AG10803 (cell line): ENCODE measurements at regions not wholly inside any gene's neighbourhood (a gene's known extent, or its start where the extent isn't known, plus 50 kb on each side); places are given as distances from the start of the nearest gene placed in this dataset.

Source experiments
- DNase-seq: peaks from one replicate; pipeline ENCODE4 v3.0.0; 2010; ENCODE audit warnings: low read depth
- H3K4me3 ChIP-seq: 2 replicates; pipeline ENCODE4 v1.5.1; 2011; ENCODE audit warnings: mild to moderate bottlenecking, low read length, control low read depth
- TF ChIP-seq, protein P1 (sequence below): conservative IDR thresholded peaks from 2 replicates; pipeline ENCODE4 v1.5.1; 2011; ENCODE audit warnings: mild to moderate bottlenecking, low read length, control low read depth, inconsistent platforms

DNA sequence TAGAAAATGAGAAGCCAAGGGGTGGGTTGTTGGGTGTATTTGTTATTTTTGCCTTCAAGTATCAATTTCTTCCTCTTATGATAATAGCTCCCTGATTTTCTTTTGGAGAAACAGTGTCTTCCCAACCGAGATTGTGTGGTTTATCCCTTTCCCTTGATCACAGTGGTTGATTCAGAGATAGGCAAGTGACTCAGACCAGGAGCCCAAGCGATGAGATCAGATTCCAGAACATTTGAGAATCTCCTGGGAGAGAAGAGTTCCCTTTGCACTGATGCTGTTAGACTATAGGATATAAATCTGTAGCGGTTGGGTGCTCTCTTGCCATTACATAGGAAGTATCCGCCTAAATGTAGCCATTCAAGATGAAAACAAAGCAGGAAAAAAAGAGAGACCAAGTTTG is 90.1 kb upstream of the WDR26 start:
- DNase-seq, result peak; percentile 35
- TF ChIP-seq, protein P1, sequence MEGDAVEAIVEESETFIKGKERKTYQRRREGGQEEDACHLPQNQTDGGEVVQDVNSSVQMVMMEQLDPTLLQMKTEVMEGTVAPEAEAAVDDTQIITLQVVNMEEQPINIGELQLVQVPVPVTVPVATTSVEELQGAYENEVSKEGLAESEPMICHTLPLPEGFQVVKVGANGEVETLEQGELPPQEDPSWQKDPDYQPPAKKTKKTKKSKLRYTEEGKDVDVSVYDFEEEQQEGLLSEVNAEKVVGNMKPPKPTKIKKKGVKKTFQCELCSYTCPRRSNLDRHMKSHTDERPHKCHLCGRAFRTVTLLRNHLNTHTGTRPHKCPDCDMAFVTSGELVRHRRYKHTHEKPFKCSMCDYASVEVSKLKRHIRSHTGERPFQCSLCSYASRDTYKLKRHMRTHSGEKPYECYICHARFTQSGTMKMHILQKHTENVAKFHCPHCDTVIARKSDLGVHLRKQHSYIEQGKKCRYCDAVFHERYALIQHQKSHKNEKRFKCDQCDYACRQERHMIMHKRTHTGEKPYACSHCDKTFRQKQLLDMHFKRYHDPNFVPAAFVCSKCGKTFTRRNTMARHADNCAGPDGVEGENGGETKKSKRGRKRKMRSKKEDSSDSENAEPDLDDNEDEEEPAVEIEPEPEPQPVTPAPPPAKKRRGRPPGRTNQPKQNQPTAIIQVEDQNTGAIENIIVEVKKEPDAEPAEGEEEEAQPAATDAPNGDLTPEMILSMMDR, result no peak
- no peak overlapping the region for H3K4me3 ChIP-seq

DNA sequence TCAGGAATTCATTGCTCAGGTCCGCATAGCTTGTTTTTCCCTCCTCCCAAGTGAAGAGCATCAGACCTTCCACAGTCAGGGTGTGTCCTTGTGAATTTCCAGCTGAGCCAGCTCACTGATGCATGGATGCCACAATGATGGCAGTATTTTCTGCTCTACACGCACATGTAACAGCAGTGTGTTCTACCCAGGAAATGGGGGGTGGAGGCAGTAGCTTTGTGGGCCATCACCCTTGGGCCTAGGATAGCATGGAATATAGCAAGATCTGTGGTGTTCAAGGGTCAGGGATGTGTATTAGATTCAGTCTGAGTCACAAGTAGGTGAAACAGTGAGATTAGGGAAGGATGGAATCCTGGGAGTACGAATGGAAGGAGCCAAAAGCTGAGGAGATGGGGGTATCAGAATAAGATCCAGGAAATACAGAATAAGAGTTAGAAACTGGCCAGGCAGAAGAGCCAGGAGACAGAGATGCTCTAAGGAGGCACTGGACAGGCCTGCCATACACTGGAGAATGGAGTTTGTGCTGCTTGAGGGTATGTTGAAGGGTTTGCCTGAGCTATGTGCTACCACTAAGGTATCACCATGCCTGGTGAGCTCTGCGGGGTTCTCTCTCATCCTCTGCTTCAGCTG is 90.6 kb upstream of the CNIH3 start:
- peak; percentile 28 for DNase-seq
- TF ChIP-seq, protein P1, result no peak
- H3K4me3 ChIP-seq, result no peak overlapping the region

DNA sequence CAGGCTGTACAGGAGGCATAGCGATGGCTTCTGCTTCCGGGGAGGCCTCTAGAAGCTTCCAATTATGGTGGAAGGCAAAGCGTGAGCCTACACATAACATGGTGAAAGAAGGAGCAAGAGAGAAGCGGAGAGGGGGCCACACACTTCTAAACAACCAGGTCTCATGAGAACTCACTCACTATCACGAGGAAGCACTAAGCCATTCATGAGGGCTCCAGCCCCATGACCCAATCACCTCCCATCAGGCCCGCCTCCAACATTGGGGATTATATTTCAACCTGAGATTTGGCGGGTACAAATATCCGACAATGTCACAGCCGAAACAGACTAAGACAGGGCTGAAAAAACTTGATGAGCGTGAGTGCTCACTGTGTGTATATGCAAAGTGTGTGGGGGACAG is 89.3 kb upstream of the CNIH3 start:
- H3K4me3 ChIP-seq, result no peak overlapping the region
- no peak for DNase-seq
- TF ChIP-seq, protein P1, result no peak

DNA sequence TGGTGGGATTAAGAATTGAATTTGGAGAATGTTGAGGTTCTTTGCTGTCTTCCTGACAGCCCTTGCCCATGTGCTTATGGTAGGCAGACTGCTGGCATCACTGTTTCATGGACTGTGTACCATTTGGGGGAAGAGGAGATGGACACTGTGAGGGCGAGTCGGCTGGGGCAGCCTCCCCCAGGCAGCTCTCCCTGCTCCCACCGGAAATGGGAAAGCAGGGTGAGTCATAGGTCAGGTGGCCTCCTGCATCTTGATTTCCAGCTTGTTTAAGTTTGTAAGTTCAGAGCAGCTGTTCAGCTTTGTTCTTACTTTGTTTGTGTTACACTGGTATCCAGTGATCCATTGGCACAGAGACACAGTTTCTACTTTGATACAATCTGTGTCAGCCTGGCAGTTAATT is 87.2 kb upstream of the CNIH3 start:
- H3K4me3 ChIP-seq, result no peak overlapping the region
- DNase-seq, result peak; percentile 52
- TF ChIP-seq, protein P1, result no peak

DNA sequence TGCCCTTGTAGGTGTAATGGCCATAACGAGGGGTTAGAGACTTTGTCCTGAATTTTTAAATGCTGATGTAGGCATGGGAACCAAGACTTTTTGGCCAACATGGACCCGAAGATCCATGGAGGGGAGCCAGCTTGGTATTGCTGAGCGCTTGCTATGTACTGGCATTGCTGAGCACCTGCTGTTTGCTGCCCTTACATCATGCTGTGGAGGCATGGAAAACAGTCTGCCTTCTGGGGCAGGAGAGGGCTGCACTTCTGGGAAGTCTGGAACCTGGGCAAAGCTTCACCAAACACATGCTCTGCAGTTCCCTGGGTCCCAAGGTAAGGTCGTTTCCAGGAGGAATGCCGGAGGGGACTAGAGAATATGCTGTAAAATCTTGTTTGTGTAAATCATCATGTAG is 86.3 kb upstream of the CNIH3 start:
- no peak overlapping the region for H3K4me3 ChIP-seq
- DNase-seq, result no peak
- TF ChIP-seq, protein P1, result no peak

DNA sequence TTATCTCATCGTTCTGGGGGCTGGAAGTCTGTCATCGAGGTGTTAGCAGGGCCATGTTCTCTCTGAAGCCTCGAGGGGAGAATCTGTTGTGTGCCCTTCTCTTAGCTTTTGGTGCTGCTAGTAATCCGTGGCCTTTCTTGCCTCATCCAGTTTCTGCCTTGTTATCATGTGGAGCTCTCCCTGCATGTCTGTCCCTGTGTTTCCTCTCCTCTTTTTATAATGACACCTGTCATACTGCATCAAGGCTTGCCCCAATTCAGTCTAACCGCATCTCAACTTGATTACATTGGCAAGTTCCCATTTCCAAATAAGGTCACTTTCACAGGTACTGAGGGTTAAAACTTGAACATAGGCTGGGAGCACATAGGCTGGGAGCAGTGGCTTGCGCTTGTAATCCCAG is 82.6 kb upstream of the CNIH3 start:
- TF ChIP-seq, protein P1, result no peak
- no peak overlapping the region for H3K4me3 ChIP-seq
- DNase-seq, result no peak

DNA sequence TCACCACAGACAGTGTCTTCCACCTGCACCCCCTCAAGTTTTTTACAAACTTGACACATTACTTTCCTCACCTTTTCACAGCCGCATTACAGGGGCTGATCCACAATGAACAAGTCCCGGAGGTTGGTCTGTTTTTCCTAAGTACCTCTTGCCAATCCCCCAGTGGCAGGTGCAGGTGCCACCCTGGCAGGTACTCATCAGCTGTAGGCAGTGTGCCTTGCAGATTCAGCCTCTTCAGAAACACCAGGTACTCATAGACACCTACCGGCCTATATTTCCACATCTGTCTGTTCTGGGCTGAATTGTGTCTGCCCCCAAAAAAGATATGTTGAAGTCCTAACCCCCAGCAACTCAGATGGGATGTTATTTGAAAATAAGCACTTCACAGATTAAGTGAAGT is 81.4 kb upstream of the CNIH3 start:
- TF ChIP-seq, protein P1, result no peak
- no peak for DNase-seq

More for the DNA sequence above, 81.4 kb upstream of the CNIH3 start:
- no peak overlapping the region for H3K4me3 ChIP-seq
